Tibial nerve (tissue), 3 donors: ENCODE measurements at regions not wholly inside any gene's neighbourhood (a gene's known extent, or its start where the extent isn't known, plus 50 kb on each side); places are given as distances from the start of the nearest gene placed in this dataset.
A peak's percentile ranks its signal among the peaks of the same experiment; 100 is the strongest.

Source experiments
- CTCF ChIP-seq, 5 experiments: fragments of 200-600 bp in 3 of 5; fragments of 450-650 bp in 2 of 5; sonication (generic) in 3 of 5; IDR thresholded peaks; one replicate each; pipeline ENCODE4 v1.5.1; 2016 to 2019; ENCODE audit warnings: antibody characterized with exemption in 5 of 5, mild to moderate bottlenecking in 3 of 5, moderate library complexity in 2 of 5
- POLR2A ChIP-seq, 2 donors: fragments of 450-650 bp; IDR thresholded peaks; one replicate each; pipeline ENCODE4 v1.6.1; 2017; ENCODE audit warnings: antibody characterized with exemption in 2 of 2, mild to moderate bottlenecking in 2 of 2, moderate library complexity in 2 of 2

DNA sequence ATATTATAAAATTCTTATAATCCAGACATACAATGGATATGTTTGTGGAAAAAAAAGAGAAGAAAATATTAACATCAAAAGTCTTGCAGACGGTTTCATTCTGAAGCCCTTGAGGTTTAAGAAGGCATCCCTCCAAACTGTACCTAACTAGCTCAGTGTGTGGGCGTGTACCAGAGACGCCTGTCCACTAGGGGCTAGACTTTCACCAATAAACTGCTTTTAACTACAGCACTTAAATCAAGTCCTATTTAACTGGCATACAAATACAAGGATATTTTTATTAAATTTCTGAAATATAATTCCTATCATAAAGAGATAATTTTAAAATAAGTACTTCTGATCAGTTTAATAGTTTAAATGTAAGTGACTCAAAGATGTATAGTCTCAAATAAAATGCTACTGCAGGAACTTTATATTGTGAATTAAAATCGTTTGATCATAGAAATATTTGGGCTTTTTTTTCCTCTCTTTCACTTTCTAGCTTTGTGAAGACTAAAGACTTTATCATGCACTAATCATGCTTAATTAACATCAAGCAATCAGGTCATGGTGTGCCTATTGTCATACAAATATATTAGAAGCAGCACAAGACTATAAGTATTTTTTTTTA, 437.7 kb downstream of the SATB2 start:
- TF ChIP-seq CTCF (IDR thresholded peaks at IDR 0.05): peak in 1 of 5 experiments; percentile 37
- TF ChIP-seq POLR2A (IDR thresholded peaks at IDR 0.05): no peak
